GM20431 (cell line): ENCODE measurements at regions not wholly inside any gene's neighbourhood (a gene's known extent, or its start where the extent isn't known, plus 50 kb on each side); places are given as distances from the start of the nearest gene placed in this dataset.

Experiments used
- in situ Hi-C: fragments of 300-500 bp; cut with MseI, MboI; formaldehyde crosslinking; loops from one replicate; pipeline ENCODE4 v1.15.0; 2020; ENCODE audit warnings: low sequenced_read_pairs; ENCODE audit not compliant: unreplicated experiment

DNA sequence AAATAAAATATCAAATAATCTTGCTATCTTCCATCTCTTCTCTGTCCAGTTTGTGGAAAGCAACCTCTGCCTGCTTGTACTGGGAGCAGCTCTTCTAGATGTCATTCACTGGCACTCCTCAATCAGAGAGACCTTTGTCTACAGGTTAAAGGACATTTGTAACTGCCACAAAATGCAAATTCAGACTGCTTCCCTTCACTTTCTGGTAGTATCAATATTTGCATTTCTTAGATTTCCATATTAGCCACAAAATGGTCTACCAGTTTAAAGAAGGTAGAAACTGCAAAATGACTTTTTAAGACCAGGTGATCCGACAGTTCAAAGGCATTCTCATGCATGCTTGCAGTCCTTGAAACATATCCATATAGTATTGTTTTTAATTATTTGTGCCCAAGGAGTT lies 51.7 kb upstream of the RCN1 start:
- in situ Hi-C loops, result no loop called here

DNA sequence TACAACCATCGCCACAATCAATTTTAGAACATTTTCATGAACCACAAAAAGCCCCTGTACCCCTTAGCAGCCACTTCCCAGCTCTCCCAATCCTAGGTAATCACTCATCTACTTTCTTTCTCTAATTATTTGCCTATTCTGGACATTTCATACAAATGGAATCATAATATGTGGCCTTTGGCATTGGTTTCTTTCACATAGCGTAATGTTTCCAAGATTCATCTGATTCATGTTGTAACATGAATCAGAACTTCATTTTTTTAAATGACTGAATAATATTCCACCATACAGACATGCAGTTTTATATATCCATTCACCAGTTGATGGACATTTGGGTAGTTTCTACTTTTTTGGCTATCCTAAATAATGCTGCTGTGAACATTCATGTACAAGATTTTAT lies 56.2 kb upstream of the RCN1 start:
- in situ Hi-C loops, result no loop called here

DNA sequence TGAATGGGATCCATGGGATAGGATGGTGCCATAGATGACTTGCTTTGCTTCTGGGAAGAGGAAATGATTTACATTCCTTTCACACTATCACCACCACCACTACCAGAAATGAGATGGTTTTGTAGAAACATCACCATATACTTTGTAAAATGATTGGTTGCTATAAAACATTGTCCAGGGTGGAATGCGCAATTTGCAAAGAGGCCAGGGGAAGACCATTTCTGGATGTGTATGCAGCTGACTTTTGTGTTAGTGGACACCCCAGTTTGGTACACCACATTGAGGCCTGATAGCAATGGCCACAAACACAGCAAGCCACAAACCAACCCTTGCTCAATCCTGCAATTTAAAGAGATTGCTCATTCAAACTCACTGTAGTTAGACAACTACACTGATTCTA lies 56.7 kb upstream of the RCN1 start:
- in situ Hi-C loops, result no loop called here

DNA sequence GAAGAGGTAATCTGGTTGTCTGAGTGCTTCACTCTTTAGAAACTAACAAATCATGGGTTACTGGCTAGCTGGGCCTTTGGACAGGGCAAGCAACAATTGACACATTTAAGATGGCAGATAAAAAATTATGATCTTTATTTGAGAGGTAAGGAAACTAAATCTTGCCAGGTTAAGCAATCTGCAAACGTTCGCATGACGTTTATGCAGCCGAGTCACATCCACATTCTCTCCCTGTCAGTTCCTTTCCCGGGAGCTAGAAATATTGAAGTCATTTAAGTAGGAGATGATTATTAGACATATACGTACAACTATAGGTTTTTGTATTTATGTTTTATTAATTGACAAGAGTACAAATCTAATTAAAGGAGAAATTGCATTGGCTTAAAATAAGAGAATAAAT lies 57.4 kb upstream of the RCN1 start:
- in situ Hi-C loops, result no loop called here

DNA sequence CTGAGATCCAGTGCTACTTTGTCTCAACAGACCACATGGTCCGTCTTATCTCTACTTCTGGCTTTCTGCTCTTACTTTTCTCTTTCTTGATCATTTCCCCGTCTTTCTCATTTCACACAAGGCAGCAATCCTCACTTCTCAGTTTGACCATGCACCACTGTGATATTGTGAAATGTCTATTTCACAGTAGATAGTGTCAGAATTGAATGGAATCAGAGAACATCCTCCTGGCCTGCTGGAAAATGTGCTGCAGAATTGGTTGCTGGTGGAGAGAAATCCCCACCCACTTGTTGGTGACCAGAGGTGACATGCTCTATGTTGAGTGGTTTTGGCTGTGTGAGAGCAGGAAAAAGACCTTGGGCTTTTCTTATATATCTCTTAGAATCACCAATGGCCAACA lies 57.8 kb upstream of the RCN1 start:
- in situ Hi-C loops, result no loop called here

DNA sequence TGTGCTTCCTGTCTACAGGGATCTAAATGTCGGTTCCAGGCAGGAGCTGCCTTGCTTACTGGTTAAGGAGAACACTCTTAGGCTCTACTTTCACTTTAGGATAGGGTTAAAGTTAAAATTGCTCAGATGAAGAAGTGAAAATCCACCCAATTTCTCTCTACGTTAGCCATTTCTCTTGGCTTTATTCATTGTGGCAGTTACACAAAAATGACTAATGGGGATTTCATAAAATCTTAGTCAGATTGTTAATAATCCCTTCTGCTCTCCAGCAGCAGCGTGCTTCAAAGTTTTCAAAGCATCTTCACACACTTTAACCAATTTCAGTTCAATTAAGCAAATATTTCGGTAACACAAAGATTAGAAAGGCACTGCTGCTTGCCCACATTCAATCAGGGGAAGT lies 58.4 kb upstream of the RCN1 start:
- in situ Hi-C loops, result no loop called here

DNA sequence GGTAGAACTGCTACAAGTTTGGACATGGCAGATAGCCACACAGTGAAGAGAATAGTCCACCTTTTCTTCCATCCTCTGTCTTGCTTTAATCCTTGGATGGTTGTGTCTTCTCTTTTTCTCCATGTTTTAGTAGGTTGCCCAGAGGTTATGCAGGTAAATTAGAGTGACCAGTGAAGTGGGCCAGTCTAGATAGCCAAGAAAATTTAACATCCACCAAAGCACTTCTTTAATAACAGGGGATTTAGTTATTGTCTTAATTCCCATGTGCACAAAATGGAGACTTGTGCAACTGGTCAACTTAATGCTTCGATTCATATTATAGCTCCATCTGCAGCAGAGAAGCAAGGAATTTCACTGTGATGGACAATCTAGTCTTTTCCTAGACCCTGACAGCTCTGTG lies 58.8 kb upstream of the RCN1 start:
- in situ Hi-C loops, result no loop called here

DNA sequence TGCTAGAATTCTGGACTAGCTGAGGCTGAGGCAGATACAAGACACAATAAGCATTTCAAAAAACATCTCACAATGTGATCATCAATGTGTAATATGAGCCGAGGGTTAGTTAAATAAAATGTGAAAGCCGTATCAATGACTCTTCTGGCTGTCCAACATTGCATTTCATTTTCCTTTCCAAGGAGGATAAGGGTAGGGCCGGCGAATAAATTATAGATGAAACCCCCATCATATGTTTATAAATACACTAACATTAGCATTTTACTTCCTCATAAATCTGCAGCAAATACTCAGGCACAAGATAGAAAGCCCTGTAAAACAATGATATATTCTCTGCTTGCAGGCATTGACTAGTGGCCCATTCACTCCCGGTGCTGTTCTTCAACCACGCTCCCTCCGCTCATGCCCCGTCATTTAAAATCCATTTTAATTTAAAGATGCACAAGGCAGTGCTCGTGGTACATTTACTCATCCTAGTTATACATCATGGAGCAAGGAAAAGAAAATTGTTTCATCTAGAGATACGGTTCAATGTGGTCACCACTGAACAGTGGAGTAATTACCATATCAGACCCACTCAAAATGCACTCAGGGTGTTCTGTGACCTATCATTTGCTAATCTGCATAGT lies 59.9 kb upstream of the RCN1 start:
- in situ Hi-C loops, result no loop called here

DNA sequence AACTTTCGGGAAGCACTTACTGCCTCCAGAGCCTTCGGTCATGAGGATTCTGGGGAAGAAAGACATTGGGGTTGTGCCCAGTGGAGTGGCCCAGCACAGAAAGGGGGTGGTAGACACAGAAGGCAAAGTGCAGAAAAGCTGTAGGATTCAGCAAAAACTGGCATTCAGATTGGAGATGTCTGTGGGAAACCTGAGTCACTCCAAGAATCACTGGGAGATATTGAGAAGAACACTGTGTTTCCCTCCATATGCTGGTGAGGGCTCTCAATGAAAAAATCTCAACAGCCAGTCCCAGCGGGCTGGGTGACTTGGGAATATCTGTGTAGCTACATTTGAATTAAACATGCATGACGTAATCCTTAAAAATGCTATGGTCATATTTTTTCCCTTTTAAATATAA lies 61.2 kb upstream of the RCN1 start:
- in situ Hi-C loops, result no loop called here

DNA sequence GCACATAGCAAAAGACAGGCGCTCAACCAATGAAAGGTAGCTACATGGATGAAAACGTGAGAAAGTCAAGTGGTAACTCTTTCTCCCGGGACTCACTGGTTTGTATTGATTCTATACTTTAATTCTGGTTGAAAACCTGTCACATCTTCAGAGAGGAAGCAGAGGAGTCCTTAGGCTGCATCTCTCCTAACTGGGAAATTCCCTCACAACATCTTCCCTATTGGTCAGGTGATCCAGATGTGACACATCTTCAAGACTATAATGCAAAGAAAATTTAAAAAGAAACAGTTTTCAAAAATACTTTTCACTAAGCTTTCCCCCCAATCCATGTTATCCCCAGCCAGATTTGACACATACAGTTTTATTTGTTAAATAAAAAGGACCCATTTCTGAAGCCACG lies 62.7 kb upstream of the RCN1 start:
- in situ Hi-C loops, result no loop called here

DNA sequence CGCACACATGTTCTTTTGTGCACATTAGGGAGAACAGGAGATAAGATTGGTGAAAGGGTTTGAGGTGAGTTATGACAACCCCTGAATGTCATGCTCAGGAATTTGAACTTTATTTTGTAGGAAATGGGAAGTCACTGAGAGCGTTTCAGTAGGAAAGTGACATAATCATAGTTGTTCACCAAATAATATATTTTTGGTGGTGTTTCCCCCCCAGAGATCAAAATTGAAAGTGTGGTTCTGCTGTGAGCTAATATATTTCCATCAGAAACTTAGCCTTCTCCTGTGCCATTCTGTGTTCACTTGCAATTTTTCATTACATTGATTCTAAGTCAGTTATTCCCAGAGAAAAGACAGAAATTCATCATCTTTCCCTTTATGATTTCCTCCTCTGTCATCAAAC lies 64.1 kb upstream of the RCN1 start:
- in situ Hi-C loops, result no loop called here

DNA sequence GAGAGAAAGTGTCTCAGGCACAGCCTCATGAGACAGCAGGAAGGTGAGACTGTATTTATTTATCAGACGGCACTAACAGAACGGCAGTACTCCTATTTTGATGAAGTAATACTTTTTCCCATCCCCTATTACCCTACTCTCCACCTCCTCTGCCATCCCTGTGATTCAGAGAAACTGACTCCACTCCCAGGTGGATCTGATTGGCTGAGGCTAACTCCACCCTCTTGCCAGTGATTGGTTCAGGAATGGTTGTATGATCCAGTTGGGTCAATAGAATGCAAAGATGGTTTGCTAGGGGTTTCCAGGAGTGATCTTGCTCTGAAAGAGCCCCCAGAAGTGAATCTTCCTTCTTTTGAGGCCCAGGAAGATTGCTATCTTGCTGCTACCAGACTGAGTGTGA lies 65.9 kb upstream of the RCN1 start:
- in situ Hi-C loops, result no loop called here

DNA sequence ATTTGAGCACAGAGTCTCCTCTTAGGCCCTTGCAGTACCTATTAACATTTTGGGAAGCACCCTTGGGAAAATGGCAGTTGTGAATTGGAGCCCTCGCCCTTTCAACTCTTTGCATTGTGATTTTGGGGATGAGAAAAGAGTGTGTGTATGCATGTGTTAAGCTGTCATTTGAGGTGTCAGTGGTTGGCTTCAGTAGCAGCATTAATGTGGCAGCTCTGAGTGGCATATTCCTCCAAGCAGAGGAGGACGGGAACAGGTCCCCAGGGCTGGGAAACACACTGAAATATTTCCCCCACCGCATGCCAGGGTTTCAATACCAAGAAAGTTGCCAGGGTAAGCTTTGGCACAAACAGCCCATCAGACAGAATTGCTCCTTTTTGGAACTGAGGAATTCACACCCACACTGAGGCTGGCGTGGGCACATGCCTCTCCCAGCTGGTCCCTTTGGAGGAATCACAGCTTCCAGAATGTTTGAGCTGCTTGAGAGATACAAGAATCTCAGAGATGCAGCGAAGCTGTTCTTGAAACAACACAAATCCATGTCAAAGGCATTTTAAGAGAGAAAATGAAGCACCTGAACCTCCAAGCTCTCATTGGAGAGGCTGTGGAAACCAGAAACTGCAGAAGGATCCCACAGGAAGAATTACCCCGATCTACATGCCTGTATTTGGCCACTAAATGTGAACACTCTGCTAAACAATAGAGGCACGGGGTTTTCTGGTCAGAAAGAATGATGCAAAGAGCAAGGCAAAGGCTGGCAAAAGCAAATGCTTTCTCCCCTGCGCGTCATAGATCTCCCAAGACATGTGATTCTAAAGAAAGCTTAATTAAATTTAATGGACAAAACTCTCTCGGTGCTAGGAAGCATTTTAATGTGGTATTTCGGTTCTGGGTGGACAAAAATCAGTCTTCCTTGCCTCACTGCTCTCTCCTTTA lies 67.2 kb upstream of the RCN1 start:
- in situ Hi-C loops, result no loop called here

DNA sequence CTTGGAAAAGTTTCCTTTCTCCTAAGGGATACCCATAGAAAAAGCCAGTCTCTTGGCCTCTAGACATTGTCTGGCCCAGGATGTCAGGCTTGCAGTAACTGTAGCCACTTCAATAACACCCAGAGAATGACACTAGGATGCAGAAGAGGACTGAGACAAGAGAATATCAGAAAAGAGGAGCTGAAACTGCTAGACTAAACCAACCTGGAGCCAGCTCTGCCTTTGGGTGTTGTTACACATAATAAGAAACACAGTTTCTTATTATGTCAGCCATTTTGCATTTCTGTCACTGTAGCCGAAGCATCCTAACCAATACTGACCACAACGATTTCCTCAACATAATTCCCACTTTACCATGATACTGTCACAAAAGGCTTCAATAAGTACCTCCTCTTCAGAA lies 72.2 kb upstream of the RCN1 start:
- in situ Hi-C loops, result no loop called here

DNA sequence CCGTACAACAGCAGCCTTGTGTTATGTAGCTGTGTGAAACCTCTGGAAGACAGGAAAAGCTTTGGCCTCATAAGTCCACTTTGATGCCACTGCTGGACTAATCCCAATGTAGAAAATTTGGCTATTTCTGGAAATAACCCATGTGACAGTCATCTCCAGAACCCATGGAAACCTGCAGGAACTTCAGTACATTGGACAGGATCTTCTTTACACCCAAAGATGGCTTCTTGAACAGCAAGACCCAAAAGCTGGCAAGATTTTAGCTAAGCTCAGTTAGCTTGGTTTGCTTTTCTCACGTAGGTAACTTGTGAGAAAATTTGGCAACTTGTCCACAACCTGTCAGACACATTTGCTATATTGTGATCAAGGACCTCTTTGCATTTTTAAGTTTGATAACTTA lies 74.8 kb upstream of the RCN1 start:
- in situ Hi-C loops, result no loop called here

DNA sequence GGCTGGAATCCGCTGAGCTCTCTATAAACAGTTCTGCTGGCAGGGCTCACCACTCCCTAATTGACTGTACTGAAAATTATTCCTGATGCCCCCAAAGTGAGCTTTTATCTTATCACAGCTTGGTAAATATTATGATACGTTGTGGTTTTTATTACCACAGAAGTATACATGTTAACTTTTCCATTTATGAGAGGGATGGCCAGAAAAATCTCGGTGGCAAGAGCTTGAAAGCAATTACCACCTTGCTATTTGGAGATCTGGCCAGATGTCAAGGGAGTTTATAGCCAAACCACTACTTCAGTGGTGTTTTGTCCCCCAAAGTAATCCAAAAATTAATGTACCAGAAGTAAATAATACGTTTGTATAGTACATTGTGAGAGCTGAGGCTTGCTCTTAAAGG lies 75.4 kb upstream of the RCN1 start:
- in situ Hi-C loops, result no loop called here

DNA sequence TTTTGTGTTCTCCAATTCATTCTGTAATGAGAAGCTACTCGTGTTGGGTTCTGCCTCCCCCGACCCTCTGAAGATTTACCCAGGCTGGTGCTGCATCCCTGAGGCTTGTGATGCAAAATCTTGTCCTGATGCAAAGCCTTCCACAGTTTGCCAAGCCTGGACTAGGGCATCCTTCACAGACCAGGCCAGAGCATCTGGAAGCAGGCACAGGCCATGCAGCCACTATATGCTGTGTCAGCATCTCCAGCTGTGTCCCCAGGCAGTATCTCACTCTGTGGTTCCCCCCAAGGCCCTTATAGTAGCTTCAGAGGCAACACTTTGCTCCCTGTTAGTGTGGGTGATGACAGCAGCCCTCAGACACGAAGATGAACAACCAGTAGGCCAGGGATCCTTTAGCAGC lies 77.3 kb upstream of the RCN1 start:
- in situ Hi-C loops, result no loop called here

DNA sequence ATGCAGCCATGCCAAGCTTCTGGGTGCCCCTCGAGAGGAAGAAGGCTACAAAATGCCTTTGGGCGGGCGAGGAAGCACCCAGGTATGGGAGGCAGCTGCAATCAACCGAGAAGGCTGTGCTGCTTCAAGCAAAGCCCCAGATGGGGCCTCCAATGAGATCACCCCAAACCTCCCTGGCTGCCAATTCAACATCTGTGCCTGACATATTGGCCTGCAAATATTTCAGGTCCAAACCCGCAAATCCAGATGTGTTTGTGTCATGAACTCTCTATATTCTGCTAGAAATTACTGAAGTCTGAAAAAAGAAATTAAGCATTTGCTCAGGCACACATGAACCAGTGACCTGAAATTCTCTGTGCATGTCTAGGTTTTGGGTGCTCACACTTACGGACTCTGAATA lies 78.8 kb upstream of the RCN1 start:
- in situ Hi-C loops, result no loop called here

DNA sequence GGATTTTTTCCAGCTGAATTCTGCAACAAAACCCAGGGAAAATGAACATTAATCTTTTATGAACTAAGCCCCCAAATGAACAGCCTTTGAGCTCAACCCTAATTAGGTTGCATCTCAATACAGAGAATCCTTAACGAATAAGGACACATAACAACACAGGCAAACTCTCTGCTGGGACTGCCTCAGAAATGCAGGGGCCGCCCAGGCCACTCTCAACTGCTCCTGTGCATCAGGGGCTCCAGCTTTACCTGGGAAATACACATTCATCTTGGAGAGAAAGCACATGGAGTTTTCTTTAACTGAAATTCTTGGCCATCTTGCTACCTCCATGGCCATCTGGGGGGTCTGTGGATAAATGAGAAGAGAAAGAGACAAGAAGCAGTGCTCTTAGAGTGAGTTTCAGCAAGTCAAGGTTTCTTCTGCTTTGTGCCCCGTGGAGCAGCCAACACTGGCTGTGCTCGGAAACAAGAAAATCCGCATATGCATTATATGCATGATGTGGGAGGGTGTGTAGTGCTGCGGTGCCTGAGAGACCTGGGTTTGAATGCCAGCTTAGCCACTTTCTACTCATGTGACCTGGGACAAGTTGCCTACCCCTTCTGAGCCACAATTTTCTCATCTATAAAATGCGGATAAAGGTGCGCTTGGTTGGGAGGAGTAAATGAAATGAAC lies 81.9 kb upstream of the RCN1 start:
- in situ Hi-C loops, result no loop called here

DNA sequence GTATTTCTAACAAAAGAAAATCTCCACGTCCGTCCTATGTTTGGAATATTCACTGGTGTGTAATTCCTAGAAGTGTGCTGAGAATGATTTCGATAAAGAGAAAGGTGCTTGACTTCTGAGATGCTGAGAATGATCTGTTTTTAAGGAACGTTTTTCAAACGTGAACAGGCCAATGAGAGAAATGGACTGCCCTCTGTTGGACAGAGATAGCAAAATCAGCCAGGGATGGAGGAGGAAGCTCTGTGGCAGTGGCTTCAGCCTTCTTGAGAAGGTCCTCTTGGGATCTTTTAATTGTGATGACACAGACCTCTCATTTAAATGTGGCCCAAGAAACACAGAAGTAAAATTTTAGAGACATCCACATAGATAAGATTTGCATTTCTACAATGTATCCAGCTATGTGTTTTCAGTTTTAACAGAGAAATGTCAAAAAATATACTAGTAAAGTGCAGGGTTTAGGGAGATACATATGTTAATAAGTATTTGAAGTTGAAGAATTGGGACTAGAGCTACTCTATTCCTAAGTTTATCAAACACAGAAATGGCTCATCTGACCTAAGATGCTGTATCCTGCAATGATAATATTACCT lies 84.0 kb upstream of the RCN1 start:
- in situ Hi-C loops, result no loop called here
